ENCODE measurements at regions not wholly inside any gene's neighbourhood (a gene's known extent, or its start where the extent isn't known, plus 50 kb on each side); places are given as distances from the start of the nearest gene placed in this dataset.

DNA sequence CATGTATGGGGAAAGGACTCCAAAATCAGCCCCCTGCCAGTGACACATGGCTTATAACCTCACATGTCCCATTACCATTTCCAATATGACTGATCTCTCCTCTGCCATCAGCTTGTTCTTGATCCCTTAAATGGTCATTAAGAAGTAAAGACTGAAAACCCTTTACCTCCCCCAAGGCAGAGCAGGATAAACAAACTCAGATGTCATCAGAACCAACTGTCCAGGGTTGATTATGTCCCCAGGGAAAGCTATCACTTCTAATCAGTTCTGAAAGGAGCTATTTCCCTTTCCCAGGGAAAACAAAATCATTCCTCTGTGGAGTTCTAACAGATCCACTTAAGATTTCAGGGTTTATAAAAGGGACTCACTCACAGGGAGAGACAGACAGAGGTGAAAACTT lies 350.9 kb downstream of the SUCLA2 start:
- no peak for TF ChIP-seq POLR2A (IDR thresholded peaks at IDR 0.05)
- TF ChIP-seq, protein P1, sequence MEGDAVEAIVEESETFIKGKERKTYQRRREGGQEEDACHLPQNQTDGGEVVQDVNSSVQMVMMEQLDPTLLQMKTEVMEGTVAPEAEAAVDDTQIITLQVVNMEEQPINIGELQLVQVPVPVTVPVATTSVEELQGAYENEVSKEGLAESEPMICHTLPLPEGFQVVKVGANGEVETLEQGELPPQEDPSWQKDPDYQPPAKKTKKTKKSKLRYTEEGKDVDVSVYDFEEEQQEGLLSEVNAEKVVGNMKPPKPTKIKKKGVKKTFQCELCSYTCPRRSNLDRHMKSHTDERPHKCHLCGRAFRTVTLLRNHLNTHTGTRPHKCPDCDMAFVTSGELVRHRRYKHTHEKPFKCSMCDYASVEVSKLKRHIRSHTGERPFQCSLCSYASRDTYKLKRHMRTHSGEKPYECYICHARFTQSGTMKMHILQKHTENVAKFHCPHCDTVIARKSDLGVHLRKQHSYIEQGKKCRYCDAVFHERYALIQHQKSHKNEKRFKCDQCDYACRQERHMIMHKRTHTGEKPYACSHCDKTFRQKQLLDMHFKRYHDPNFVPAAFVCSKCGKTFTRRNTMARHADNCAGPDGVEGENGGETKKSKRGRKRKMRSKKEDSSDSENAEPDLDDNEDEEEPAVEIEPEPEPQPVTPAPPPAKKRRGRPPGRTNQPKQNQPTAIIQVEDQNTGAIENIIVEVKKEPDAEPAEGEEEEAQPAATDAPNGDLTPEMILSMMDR (IDR thresholded peaks at IDR 0.05): no peak
- TF ChIP-seq POLR2AphosphoS5 (IDR thresholded peaks at IDR 0.05): no peak

All from sigmoid colon (tissue), 4 donors.